HG03135 (cell line): ENCODE measurements at regions not wholly inside any gene's neighbourhood (a gene's known extent, or its start where the extent isn't known, plus 50 kb on each side); places are given as distances from the start of the nearest gene placed in this dataset.

Source experiments
- ATAC-seq: cut with Tn5 transposase; IDR thresholded peaks from one replicate; pipeline ENCODE4 v1.9.1; 2021; ENCODE audit warnings: mild to moderate bottlenecking, moderate library complexity; ENCODE audit not compliant: unreplicated experiment

- ATAC-seq: no peak
Observed at GRCh38 chr15:93298901-93299300, 209.9 kb upstream of the RGMA start.

DNA sequence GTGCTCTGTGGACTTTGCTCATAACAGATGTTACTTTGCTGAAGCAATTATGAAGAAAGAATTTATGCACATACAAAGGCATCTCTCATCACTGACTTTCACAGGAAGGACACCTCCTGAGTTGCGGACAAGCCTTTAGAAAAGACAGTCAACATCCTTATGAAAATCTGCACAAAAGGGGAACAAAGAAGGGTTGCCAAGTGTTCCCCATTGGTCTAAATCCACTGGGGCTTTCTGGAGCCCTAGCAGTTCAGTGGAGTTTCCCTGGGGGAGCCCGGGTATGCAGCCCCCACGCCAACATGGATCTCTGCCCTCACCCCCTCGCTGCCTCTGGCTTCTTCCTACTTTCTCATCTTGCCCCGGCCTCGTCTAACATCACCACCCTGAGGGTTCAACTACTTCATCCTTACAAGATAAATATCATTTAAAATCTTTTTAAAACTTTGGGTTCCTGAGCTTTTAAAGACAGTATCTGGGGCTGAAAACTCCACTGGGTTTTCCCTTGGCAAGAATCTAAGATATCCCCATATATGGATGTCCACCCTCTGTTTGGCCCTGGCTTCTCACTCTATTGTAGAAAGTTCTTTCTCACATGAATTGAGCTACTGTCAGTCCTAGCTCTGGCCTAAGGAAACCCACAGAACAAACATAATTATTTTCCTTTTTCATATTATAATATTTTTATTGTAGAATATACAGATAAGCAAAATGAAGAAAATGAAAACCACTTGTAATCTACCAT, 207.9 kb upstream of the RGMA start:
- ATAC-seq: no peak

- ATAC-seq: no peak
Observed at GRCh38 chr15:93294896-93295295, 205.9 kb upstream of the RGMA start.

GRCh38 chr15:93294066-93294465, 205.1 kb upstream of the RGMA start:
- ATAC-seq: no peak

- no peak for ATAC-seq
Observed at GRCh38 chr15:93291380-93291779, 202.4 kb upstream of the RGMA start.

GRCh38 chr15:93290618-93290946, 201.6 kb upstream of the RGMA start:
- ATAC-seq: no peak

GRCh38 chr15:93289941-93290617, 201.1 kb upstream of the RGMA start:
- ATAC-seq: no peak

DNA sequence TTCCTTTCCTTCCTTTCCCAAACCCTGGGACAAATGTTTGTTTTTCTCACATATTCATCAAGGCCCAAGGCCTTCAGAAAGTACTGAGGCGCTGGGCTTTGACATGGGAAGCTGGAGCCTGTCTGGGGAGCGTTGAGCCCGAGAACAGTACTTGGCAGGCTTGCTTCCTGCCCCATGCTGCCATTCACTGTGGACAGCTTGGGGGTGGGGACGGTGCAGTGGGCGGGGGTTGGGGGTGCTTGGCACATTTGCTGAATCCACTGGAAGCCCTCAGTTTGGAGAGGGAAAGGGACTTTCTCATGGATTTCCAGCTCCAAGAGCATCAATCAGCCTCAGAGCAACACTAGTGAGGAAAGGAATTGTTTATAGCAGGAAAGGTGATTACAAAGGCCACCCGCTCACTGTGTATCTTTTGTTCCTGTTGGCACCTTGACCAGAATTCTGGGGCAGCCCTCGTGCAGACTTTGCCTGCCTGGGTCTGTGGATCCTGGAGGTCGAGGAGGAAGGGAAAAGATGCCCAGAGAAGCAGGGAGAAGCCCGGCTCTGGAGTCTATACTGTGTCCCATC, 199.8 kb upstream of the RGMA start:
- ATAC-seq: no peak

DNA sequence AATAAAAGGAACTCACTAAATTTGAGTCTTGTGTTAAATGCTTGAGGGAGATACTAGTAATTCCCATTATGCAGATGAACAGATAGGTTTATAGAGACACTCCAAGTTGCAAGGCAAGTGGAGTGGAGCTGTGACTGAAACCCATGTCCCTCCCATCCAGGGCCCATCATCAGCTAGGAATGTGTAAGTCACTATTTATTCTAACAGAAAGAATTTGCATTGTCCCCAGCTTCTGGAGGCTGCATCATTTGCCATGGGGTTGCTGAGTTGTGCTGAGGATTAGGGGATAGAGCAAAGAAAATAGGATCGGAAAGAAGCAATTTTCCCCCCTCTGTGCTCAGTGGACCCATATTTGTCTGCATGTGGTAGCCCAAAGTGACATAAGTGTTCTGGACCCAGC, 197.4 kb upstream of the RGMA start:
- ATAC-seq: no peak

GRCh38 chr15:93283854-93284253, 194.8 kb upstream of the RGMA start:
- ATAC-seq: no peak

DNA sequence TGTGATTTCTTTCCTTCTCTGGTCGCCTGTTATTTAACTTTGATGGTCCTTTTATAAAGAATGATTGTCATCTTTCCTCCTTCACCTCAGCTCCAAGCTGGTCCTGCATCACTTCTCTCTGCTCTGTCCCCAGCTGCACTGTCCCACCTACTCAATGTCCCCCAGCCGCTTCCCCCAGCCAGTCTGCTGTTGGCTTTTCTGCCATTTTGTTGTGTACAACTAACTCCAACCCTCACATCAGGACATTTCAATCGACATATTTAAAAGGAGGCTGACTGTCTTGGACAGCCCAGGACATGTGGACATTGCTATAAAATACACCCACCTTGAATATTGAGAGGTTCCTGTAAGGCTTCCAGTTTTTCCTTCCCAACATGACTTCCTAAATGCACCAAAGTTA, 193.8 kb upstream of the RGMA start:
- ATAC-seq: no peak

DNA sequence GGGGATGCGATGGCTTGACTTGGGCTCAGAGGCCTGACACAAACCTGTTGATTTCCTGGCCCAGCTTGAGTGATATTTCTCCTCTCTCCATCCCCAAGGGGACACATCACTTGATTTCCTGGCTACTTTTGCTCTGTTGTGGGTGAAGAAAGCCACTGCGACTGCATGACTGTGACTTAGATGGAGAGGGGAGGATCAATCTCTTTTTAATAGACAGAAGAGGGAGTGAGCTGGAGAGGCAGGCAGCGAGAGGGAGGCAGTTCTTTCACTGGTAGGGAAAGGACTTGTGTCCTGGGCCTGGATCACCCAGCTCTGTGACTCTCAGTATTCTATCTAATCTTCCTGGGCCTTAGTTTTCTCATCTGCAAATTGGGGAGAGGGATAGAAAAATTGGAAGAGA, 189.8 kb upstream of the RGMA start:
- ATAC-seq: no peak

DNA sequence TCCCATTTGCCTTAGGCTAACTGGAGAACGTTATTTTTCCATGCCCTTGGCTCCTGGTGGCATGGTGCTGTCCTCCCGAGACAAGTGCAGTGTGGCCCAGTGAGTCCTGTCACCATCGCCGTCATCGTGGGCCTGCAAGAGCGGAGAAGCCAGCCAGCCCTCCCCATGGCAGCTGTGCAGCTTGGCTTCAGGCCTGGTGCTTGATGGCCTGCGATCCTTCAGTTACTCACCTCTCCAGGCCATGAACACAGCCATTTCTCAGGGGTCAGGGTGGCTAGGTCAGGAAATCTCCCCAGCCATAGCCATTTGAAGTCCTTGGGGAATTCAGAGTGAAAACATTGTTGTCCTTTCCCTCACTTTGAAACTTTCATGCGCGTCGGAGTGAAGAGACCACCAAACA, 189.0 kb upstream of the RGMA start:
- no peak for ATAC-seq

GRCh38 chr15:93274257-93274656, 185.2 kb upstream of the RGMA start:
- ATAC-seq: no peak

DNA sequence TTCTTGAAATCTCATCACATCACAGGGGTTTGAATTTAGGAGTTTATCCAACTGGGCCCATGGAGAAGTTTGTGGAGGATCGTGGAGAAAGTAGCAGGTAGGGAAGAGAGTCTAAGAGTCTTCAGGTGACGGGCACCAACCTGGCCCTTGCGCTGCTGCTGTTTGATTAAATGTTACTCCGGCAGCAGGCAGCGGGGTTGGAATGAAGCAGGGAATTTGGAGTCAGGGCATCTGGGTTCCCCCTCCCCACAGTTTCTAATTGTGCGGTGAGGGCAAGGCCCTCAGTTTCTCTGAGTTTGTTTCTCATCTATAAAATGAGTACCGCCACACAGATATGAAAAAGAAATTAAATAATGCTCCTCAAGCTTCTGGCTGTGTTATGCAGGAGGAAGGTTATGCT, 182.9 kb upstream of the RGMA start:
- no peak for ATAC-seq

- no peak for ATAC-seq
Observed at GRCh38 chr15:93270937-93271467, 182.0 kb upstream of the RGMA start.

DNA sequence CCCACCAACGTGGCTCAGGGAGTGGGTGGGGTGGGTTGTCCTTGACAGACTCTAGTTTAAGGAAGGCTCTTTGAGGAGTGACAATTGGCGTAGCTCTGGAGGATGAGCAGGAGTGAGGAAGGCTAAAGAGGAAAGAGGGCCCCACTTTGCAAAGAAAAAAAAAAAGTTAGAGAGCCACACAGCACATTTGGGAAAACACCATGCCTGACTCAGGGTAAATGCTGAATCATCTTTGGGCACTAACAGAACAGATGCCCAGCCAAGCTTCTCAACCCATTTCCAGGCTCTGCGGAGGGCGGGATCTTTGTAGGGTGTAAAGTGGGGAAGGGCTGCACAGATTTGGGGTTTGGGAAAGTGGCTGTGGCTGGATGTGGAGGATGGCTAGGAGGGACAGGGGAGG, 179.1 kb upstream of the RGMA start:
- no peak for ATAC-seq

DNA sequence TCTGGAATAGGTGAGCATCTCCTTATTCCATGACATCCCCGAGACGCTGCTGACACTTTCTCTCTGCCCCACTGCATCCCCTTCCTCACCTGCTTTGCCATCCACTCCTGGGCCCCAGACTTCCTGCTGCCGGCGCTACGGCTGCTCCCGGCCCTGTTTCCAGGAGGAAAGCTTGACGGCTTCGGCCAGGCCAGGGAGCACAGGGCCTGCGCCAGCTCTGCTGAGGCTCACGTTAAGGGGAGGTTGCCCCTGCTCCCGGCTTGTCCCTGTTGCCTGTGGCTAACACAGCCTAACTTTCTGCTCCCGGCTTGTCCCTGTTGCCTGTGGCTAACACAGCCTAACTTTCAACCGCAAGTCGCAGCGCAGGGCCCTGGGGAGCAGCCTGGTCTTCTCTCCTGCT, 177.3 kb upstream of the RGMA start:
- ATAC-seq: no peak

GRCh38 chr15:93265111-93265556, 176.1 kb upstream of the RGMA start:
- ATAC-seq: no peak

- no peak for ATAC-seq
Observed at GRCh38 chr15:93261845-93262244, 172.8 kb upstream of the RGMA start.

DNA sequence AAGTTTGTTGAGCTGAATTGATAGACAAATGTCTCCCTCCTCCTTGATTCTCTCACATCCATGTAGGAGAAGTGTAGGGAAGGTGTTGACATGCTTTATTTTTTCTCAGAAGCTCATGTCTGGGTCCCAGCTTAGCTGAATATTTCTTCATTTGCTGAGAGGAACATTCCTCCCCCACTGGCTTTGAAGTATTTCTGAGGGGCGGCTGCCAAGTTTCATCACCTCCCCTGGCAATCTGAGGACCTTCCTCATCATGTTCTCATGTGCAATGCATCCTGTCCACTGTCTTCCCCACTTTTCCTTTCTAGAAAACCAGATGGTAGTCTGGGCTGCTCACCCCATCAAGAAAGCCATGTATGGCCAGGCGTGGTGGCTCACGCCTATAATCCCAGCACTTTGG, 168.9 kb upstream of the RGMA start:
- ATAC-seq: no peak

- ATAC-seq: no peak
Observed at GRCh38 chr15:93253681-93254080, 164.7 kb upstream of the RGMA start.
